KOPT-K1 (cell line): ENCODE measurements at regions not wholly inside any gene's neighbourhood (a gene's known extent, or its start where the extent isn't known, plus 50 kb on each side); places are given as distances from the start of the nearest gene placed in this dataset.

ENCODE experiments used
- H3K27ac ChIP-seq: fragments of 200-600 bp; sonication (generic); 2 replicates; pipeline ENCODE4 v1.5.1; 2016; ENCODE audit warnings: antibody characterized with exemption, mild to moderate bottlenecking, low read depth, low read length; ENCODE audit not compliant: poor library complexity, severe bottlenecking
- H3K36me3 ChIP-seq: fragments of 200-600 bp; sonication (generic); 2 replicates; pipeline ENCODE4 v1.5.1; 2017; ENCODE audit warnings: antibody characterized with exemption, mild to moderate bottlenecking, low read length, moderate library complexity; ENCODE audit not compliant: insufficient read depth
- H3K9me3 ChIP-seq: fragments of 200-600 bp; sonication (generic); 2 replicates; pipeline ENCODE4 v1.5.1; 2017; ENCODE audit warnings: antibody characterized with exemption, low read length, mild to moderate bottlenecking; ENCODE audit not compliant: insufficient read depth, poor library complexity, severe bottlenecking

- Histone ChIP-seq H3K27ac (no peak overlapping the region), H3K9me3 (no peaks in the 10 kb centered on the region), H3K36me3 (no peaks in the 10 kb centered on the region)
Measured at GRCh38 chr19:34835631-34836351, 62.8 kb upstream of the ZNF599 start.

GRCh38 chr19:34834472-34835061 is 61.6 kb upstream of the ZNF599 start:
- Histone ChIP-seq H3K36me3 (no peaks in the 10 kb centered on the region), H3K9me3 (no peaks in the 10 kb centered on the region), H3K27ac (no peak overlapping the region)

GRCh38 chr19:34832581-34833112 is 59.6 kb upstream of the ZNF599 start:
- no peak overlapping the region for H3K27ac ChIP-seq
- H3K9me3 ChIP-seq = no peaks in the 10 kb centered on the region
- H3K36me3 ChIP-seq = no peaks in the 10 kb centered on the region

- H3K27ac ChIP-seq = no peak overlapping the region
- no peaks in the 10 kb centered on the region for H3K9me3 ChIP-seq
- H3K36me3 ChIP-seq = no peaks in the 10 kb centered on the region
Measured at GRCh38 chr19:34831714-34832113, 58.7 kb upstream of the ZNF599 start.

GRCh38 chr19:34828156-34828555 is 55.1 kb upstream of the ZNF599 start:
- H3K27ac ChIP-seq = no peak overlapping the region
- no peaks in the 10 kb centered on the region for H3K9me3 ChIP-seq
- H3K36me3 ChIP-seq = no peaks in the 10 kb centered on the region

GRCh38 chr19:34825212-34825611 is 52.2 kb upstream of the ZNF599 start:
- H3K27ac ChIP-seq = no peak overlapping the region
- H3K36me3 ChIP-seq = no peaks in the 10 kb centered on the region
- no peaks in the 10 kb centered on the region for H3K9me3 ChIP-seq

GRCh38 chr19:34824686-34825085 is 51.7 kb upstream of the ZNF599 start:
- H3K27ac ChIP-seq = no peak overlapping the region

More at GRCh38 chr19:34824686-34825085, 51.7 kb upstream of the ZNF599 start:
- Histone ChIP-seq H3K9me3 (no peaks in the 10 kb centered on the region), H3K36me3 (no peaks in the 10 kb centered on the region)
